Keratinocyte (primary cell): ENCODE measurements at regions not wholly inside any gene's neighbourhood (a gene's known extent, or its start where the extent isn't known, plus 50 kb on each side); places are given as distances from the start of the nearest gene placed in this dataset.

Source experiments
- CTCF ChIP-seq, 3 experiments: IDR thresholded peaks in 1 of 3; conservative IDR thresholded peaks in 1 of 3; optimal IDR thresholded peaks in 1 of 3; 2 replicates in 2 of 3; 3 replicates in 1 of 3; pipeline versions ENCODE3 to v1.5.1; 2011; ENCODE audit warnings: low read length in 3 of 3, mild to moderate bottlenecking in 3 of 3, moderate library complexity in 2 of 3, control low read depth in 1 of 3, inconsistent platforms in 1 of 3; ENCODE audit not compliant: insufficient read depth in 2 of 3; ENCODE audit errors: extremely low read depth in 1 of 3
- EZH2 ChIP-seq: IDR thresholded peaks from one replicate; pipeline ENCODE4 v1.6.1; 2012; ENCODE audit warnings: inconsistent platforms, mild to moderate bottlenecking, low read length, moderate library complexity

- TF ChIP-seq EZH2 (no peak), CTCF (optimal IDR thresholded peaks at IDR 0.05 in 1 of 3, IDR thresholded peaks at IDR 0.05 in 1 of 3, conservative IDR thresholded peaks at IDR 0.05 in 1 of 3; ENCODE audit: extremely low read depth in 1 of 3, insufficient read depth in 2 of 3, low read length in 3 of 3) (no peak)
Measured at GRCh38 chr7:115110523-115110922, 188.6 kb downstream of the MDFIC start.
